COLO829 (cell line): ENCODE measurements at regions not wholly inside any gene's neighbourhood (a gene's known extent, or its start where the extent isn't known, plus 50 kb on each side); places are given as distances from the start of the nearest gene placed in this dataset.
"Not testable (repeated sequence)": the region's sequence is repeated elsewhere in the genome, so short reads cannot be mapped to it uniquely, and the experiment has no call there.

Source experiments
- DNase-seq: peaks from one replicate; pipeline ENCODE4 v3.0.0; 2012; ENCODE audit warnings: low spot score

DNA sequence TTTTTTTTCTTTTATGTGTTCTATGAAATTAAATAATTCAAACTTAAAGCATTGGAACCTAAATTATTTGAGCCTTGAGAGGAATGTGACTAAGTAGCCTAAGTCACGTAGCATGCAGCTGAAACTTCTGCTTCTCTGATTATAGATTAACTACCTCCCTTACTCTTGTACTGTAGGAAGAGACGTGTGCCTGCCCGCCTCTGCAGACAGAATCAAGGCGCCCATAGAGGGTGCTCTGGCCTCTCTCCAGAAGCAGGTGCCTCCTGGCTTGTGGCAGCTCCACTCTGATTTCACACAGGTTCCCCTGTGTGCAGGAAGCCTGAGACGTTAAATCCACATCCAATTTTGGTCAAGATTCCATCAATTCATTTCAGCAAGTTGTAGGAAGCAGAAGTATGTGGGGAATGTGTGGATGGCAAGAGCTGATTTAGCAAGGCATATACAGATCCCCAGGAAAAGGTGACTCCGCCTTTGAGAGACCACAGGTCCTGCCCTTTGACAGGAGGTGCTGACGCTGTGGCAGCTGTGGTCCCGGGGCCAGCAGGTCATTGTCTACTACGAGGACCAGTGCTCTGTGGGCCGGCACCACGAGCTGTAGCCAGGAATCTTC, 1418.8 kb downstream of the CDH11 start:
- DNase-seq: no peak

DNA sequence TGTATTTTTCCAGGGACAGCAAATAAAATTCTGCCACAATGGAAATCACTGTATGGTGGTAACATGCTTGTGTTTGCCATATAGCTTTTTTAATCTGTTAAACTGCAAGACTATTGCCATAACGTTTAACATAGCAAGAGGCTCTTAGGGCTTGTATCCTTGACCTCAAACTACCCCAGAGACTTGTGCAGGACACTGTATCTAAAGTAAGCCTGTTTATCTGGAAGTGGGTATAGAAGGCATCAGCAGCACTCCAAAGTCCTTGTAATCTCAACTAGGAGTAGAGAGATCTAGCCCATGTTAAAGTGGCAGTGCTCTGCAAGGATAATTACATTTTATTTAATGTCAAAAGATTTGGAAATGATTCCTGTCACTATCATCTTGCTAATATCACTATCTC, 1424.1 kb downstream of the CDH11 start:
- no peak for DNase-seq

DNA sequence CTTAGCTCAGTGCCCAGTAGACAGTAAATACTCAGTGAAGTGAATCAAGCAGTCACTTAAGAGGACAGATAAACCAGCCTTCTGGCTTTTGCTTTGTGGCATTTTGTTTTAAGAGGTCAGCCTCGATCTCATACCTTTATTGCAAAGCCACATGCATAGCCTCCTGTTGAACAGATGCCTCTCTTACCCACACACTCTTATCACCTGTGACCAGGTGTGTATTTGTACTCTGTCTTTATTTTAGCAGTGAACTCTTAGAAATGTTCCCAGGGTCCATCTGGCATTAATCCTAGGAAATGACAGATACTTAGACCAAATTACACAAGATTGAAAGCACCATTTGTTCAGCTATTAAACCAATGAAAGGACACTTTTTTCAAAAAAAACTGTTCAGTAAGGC, 1426.5 kb downstream of the CDH11 start:
- no peak for DNase-seq

DNA sequence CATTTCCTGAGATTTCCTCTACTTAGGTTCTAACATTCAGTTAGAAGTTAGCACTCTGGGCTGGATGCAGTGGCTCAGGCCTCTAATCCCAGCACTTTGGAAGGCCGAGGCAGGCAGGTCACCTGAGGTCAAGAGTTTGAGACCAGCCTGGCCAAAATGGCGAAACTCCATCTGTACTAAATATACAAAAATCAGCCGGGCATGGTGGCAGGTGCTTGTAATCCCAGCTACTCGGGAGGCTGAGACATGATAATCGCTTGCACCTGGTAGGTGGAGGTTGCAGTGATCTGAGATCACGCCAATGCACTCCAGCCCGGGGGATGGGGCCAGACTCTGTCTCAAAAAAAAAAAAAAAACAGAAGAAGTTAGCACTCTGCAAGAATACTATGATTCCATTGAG, 1430.9 kb downstream of the CDH11 start:
- no peak for DNase-seq

DNA sequence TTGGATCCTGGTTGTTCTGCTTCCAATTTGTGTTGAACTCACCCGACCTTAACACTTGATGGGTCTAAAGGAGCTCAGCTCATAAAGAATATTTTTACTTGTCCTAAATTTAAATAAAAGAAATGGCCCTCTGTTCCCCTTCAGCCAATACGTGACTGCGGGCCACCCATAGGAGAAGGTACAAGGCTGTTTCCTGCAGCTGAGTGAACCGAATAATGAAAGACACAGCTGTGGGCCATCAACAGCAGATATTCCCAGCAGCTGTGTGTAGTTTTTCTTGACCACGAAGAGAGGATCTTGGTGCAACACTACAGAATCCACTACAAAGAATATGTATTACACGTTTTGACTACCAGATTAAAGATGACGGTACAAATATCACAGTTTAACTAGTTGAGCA, 1431.6 kb downstream of the CDH11 start:
- DNase-seq: no peak

DNA sequence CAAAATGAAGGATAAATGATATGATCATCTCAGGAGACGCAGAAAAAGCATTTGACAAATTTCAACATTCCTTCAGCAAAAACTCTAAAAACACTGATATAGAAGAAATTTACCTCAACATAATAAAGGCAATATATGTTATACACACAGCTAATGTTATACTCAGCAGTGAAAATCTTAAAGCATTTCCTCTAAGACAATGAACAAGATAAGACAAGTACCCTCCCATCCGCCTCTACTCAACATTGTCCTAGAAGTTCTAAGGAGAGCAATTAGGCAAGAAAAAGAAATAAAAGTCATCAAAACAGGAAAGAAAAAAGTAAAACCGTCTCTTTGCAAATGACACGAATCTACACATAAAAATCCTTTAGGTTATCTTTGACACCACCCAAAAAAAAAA, 1432.8 kb downstream of the CDH11 start:
- DNase-seq: no peak

DNA sequence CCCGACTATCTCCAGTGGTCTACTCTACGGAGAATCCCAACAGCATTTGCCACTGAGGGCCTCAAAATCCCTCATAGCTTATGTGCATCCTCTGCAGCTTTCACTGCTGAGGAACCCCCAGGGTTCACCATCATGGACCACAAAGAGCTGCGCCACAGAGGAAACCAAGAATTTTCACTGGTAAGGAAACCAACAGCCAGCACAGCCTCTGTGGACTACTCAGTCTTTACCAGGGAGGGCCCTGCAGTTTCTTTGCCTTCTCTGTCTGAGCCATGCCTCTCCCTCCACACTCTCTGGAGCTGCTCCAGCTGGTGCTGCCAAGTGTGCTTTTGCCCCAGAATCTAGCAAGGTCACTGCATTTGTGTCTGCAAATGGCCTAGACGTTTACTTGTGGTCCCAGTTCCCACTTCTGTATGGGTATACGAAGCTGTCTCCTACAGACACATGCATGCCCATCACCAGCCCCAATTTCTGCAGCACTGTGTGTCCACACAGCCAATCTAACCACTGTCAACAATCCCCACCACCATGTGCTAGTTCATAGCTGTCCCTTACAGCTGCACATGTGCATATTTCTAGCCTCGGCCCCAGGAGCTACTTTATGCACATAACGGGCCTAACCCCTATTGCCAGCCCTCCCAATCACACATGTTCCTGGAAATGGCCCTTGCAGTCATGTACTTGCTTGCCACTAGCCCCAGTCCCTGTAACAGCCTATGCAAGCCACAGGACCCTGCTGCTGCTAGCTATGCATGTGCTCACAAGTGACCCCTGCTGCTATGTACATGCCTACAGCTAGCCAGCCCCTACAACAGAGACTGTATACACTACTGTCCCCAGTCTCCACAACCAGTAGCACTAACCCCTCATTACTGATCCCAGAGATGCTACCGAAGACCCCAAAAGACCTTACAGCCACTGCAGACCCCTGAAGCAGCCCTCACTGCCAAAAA, 1437.4 kb downstream of the CDH11 start:
- no peak for DNase-seq

DNA sequence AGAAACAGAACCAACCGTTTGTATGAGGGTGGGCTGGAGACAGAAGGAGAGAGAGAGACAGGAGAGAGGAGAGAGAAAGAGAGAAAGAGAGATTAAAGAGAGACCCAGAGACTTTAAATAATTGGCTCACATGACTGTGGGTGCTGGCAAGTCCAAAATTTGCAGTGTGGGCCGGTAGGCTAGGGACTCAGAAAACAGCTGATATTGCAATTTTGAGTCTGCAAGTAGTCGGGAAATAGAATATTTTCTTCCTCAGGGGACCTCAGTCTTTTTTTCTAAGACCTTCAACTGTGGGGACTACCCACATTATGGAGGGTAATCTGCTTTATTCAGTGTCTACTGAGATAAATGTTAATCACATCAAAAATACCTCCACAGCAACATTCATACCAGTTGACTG, 1439.0 kb downstream of the CDH11 start:
- DNase-seq: no peak

DNA sequence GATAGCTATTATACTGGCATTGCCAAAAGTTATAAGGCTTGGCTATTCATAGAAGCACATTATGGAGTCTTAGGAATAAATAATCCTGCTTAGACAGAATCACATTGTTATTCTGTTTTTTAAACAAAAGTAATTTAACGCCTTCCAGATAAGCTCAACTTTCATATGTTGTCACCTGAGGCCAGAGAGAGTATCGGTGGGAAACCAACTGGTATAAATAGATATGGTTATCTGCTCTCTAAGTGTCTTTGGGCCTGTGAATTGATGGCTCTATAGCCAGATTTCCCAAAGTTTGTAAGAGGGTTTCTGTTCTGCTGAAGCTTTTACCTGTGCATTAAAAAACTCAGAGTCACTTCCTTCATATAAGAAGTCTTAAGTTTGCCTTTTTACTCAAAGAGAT, 1449.4 kb downstream of the CDH11 start:
- no peak for DNase-seq

DNA sequence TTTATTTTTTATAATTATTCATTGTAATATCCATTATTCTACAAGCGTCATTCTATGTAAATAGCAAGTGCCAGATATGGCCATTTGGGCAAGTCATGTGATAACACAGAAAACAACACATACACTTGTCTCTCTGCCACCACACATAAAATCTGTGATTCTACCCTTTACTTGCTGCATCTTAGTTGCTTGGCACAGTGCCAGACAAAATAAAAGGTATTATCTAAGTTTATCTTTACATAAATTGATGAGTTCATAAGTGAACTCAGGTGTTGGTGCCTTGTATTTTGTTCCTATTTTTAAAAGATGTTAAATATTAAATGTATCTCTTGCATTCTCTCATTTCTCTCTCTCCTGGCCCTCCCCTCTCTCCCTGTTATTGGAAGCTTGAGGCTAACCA, 1458.7 kb downstream of the CDH11 start:
- no peak for DNase-seq

DNA sequence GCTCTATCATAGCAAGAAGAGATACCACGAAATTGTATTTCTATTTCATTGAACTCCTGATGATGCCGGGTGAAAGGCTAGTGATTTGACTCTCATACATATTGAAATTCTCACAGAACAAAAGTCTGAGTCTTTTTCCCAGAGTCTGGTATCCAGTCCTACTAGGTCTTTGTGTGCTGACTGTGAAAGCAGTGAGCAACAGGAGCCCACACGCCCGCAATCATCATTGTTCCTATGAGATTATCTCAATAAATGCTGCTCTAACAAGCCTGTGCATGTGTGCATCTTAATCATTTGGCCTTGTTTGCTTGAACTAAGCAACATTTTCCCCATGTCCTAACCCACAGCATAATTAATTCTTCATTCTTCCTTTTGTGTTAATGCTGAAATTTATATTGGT, 1466.0 kb downstream of the CDH11 start:
- no peak for DNase-seq

DNA sequence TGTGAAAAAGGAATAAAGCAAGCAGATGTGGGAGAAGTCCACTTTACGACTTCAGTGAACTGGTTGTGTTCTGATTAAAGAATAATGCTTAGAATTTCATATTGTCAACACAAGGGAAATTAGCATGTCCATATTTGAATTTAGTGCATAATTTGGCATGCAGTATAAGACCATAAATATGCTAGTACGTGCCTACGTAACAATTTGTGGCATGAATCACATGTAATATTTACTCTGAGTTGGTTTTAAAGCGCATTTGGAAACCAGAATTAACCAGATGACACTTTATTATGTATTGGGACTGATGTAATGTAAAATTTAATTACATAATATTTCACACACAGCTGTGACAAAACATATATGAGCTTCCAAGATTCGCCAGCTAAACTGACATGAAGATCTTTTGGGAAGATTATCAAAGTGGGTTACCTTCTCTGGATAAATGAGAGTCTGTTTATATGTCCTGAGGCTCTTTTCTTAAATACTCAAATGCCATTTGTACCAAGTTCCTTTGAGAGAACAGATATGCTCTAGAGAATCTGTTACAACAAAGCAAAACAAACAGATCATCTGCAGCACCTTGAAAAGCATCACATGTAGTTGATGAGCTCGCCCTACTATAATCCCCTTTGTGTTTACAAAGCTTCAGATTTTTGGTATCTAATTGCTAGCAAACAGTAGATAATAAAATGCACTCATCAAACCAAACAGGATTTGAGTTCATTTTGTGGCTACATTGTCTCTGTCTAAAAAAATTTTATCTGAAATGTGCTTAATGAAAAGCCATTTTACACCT, 1468.6 kb downstream of the CDH11 start:
- DNase-seq: no peak

DNA sequence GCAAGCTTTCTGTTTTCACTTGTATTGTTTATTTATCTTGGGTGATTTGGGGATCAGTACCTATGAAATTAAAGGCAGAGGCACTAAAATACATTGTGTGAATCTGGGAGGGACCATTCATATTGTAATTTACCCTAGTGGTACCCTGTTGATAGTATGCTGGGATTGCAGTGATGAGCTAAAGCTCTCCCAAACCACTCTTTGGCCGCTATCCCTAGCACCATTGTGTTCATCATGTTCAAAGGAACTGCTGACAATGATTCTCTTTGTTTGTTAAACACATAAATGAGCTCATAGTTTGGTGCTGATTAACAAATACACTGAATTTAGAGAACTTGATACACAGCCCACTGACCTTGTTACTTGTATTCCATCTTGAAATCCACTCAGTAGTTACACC, 1469.8 kb downstream of the CDH11 start:
- DNase-seq: no peak

DNA sequence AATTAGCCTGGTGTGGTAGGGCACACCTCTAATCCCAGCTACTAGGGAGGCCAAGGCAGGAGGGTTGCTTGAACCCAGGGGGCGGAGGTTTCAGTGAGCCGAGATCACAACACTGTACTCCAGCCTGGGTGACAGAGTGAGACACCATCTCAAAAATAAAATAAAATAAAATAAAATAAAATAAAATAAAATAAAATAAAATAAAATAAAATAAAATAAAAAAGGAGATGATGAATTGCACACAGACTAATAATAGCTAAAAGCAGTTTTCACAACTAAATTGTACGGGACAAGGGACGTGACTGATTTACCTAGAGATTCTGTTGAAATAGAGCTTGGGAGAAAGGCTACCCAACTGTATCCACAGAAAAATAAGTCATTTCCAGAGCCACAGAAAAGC, 1471.3 kb downstream of the CDH11 start:
- no peak for DNase-seq

DNA sequence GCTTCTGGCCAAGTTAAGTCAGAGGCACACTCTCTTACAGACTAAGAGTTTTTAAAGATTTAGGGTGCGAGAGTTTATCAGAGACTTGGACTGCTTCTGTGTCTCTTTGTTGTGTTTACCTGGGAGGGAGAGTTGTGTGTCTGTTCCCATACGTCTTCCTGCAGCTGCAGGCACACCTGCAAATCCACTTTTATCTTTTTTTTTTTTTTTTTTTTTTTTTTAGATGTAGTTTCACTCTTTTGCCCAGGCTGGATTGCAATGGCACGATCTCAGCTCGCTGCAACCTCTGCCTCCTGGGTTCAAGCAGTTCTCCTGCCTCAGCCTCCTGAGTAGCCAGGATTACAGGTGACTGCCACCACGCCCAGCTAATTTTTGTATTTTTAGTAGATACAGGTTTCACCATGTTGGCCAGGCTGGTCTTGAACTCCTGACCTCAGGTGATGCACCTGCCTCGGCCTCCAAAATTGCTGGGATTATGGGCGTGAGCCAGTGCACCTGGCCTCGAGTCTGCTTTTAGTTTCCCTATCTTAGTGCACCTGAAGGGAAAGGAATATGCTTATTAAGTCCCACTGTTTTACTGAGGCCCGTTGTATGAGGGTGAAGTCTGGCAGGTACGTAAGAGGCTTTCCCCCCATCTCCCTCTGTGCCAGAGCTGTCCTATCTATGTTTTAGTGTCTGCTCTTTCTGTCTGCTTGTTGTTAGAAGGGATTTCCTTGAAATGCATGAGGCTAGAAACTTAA, 1488.0 kb downstream of the CDH11 start:
- DNase-seq: not testable (repeated sequence)

DNA sequence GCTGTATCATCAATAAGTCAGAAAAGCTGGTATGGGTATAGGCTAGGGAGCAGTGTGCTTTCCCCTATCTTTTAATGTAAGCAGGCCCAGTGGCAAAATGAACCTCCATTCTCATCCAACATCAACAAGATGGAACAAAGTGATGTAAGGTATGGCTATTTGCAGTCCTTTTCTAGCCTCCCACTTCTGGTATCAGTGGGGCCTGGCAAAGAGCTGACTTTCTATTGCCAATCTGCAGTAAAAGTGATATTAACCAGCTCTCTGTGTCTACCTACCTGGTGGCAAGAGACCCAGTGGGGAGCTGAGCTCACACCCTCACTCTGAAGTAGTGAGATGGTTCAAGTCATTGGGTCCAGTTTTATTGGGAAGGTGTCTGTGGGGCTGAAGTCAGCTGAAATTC, 1492.6 kb downstream of the CDH11 start:
- no peak for DNase-seq

DNA sequence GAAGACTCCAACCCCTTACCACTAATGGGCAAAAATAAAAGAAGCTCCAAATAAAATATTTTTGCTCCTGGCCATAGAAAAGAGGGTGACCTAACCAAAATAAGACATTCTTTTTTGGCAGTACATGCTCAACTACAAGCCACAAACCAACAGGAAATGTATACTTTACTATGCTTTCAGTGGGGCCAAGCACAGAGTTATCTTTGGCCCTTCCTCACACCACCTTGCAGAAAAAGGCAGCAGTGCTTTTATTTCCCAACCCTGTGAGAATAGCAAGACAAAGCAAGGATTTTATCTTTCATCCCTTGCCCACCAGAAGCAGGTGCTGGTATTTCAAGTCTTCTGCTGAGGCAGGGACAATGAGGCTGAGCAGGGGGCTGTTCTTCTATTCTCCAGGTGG, 1493.1 kb downstream of the CDH11 start:
- DNase-seq: no peak

DNA sequence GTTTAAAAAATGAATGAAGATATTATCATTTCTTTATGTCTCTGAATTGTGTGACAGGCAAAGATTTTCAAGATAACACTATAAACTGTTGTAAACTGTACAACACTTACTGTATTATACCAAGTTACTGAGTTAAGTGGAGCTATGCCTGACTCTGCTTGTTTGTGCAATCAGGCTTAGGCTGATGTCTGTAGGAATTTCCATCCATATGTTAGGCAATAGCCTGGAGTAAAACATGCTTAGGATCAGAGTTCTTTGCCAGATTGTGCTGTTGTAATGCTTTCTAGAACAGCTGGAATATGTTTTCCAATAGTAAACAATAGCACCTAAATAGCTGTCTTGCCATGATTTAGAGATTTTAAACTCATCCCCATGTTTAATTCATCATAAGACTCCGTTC, 1496.7 kb downstream of the CDH11 start:
- no peak for DNase-seq

DNA sequence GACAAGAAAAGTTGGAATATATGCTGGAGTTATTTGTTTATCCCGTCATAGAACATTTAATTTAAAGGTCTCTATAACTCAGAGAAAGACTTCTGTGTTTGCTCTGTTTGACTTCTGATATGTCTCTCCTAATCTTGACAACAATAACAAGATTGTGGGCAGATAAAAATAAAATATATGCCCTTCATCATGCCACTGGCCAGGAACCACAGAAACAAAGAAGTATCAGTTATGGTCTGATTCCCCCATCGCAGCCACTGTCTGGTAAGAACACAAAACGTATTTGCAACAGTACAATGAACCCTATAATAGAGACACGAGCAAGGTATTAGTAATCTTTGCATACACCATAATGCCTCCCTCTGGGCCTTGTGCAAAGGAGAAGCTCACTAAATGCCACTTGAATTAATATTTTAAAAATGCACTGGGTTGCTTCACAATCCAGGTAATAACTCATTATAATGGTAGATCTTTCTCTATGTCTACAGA, 1498.3 kb downstream of the CDH11 start:
- peak; percentile 0 for DNase-seq

DNA sequence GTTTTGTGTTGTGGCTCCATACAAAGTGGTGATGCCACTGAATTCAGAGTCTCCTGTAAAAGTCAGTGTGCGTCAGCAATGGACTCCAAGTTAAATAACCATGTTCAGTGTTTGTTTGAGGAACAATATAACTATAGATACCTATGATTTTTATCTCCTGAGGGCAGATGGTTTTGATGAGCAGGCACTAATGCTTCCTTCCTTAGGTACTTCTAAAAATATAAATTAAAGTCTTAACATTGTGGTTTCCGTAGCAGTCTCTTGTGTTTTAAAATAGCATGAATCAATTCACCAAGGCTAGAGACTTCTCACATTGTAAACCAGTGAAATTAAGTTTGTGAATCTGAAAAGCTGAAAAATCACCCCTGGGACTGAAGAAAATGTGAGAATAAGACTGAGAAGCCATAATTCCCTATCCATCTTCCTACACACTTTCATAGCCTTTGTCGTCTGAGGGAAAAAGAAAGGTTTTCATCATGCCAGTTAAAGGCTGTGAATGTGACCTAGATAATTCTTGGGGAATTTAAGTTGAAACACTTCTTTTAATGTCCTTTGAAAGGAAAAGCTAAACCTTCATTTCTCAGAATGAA, 1502.9 kb downstream of the CDH11 start:
- no peak for DNase-seq

DNA sequence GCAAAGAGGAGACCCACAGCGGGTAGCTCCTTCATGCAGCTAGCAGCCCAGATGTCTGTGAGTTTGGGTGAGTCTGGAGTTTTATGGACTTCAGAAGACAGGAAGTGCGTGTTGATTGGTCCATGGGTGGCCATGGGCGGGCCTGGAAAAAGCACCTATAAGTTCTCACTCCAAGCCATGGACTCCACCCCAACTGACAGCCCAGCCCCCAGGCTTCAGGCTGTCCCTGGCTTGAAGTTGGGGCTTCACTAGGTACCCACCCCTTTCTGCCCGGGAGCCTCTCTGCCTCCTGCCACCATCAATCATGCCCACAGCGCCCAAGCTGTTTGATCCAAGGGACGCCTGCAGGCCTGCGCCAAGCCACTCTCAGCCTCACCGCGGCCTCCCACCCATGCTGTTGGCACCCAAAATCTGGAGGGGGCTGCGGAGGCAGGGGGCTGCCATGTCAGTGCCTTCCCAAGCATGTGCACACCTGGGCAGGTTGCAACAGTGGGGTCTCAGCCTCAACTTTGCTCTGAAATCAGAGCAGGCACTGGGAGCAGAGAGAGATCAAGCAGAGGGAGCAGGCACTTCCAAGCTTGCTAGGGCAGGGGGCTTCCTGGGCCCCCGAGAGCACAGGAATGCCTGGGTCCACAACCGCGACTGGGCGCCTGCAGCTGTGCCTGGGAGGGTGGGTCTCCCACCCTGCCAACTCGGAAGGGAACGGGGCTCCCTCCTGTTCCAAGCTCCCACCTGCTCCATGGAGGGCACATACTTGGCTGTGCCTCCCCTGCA, 1503.7 kb downstream of the CDH11 start:
- no peak for DNase-seq
